ENCODE measurements at regions not wholly inside any gene's neighbourhood (a gene's known extent, or its start where the extent isn't known, plus 50 kb on each side); places are given as distances from the start of the nearest gene placed in this dataset.

DNA sequence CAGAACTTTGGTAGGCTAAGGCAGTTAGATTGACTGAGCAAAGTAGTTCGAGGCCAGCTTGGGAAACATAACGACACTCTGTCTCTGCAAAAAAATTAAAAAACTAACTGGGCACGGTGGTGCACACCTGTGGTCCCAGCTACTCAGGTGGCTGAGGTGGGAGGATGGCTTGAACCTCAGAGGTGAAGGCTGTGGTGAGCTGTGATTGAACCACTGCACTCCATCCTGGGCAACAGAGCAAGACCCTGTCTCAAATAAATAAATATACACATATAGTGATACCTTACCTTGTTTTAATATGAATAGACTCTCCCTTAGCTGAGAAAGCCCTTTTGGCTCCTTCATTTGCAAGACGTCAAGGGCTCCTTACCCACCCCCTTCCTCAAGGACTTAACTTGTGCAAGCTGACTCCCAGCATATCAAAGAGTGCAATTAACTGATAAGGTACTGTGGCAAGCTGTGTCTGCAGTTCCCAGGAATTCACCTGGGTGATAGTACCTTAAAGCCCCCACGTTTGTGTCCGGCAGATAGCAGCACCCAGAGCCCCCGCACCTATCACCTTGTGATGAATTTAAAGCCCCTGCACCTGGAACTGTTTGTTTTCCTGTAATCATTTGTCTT, 655.6 kb upstream of the GALNTL6 start:
- DNase-seq (ENCODE audit: low spot score): no peak

DNA sequence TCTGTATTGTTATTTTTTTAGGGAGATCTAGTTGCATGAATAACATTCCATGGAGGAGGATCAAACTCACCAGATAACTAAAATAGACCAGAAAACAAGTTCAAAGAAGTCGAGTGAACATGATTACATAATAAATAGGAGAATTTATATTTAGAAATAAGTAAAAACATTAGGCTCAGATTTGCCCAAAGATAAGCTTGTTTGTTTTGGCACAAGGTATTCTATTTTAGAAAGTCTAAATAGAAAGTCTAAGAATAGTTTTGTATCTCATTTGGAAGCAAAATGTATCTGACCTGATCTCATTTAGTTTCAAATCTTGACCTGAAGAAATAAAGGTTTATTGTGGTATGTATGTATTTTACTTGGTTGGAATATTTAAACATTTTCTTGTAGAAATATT, 670.6 kb upstream of the GALNTL6 start:
- DNase-seq (ENCODE audit: low spot score): no peak

DNA sequence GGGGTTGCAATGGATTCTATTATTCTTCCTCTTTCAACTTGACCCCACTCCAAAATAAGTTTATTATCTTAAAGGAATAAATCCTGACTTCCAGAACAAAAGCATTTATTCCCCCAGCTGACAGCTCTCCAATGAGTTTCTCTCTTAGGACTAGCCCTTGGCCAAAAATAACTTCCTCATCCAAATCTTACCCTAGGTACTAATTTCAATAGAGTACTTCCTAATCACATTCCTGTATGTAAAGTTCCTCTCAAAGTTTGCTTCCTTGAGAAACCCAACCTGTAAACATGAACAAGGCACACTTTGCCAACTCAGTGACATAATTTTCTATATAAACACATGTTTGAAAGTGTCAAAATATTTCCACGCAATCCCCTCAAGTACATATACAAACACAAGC, 671.2 kb upstream of the GALNTL6 start:
- no peak for DNase-seq (ENCODE audit: low spot score)

DNA sequence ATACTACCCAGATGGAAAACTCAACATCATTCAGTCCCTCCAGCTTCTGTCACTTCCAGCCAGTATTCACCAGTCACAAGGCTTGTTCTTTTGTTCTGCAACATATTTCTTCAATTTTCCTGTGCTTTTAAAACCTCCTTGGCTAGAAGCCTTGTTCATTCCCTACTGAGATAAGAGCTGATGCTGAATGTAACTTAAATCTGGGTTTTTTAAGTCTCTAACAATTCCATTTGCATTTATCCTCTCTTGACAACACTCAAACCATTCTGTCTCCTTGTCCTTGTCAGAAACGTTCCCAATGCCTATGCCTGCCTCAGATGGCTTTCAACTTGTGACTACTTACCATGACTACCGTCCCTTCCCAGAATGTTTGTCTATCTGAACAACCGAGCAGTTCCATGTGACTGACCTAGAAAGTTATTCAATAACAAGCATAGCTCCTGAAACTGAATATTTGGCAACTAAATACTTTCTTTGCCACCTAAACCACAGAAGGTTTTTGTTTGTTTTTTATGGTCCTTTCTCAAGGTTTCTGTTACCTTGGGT, 682.9 kb upstream of the GALNTL6 start:
- DNase-seq (ENCODE audit: low spot score): no peak

- no peak for DNase-seq (ENCODE audit: low spot score)
These were observed 695.1 kb upstream of the GALNTL6 start for GRCh38 chr4:171118091-171118490.

DNA sequence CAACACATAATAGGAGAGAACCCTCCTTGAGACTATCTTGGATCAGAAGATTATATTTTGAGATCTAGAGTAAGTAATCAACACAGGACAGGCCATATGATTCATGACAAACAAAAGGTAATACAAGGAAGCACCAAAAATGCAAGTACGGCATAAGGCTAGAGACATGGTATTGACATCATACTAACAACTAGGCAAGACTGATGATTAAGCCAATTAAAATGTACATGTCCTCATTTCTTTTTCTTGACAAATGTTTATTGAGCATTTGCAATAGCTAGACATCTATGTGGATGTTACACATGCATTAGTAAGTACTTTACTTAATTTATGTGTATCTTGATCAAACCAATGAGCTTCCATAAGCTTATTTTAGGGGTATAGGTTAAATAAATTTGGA, 695.7 kb upstream of the GALNTL6 start:
- no peak for DNase-seq (ENCODE audit: low spot score)

DNA sequence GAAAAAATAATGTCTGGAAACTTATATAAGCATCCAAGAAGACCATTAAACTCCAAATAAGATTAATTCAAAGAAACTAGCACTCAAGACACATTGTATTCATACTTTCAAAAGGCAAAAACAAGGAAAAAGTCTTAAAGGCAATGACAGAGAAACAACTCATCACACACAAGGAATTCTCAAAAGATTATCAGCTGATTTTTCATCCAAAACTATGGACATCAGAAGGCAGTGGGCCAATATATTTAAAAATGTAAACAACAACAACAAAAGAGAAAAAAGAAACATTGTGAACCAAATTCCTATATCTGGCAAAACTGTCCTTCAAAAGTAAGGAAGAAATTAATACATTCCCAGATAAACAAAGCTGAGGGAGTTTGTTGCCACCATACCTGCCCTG, 711.4 kb upstream of the GALNTL6 start:
- DNase-seq (ENCODE audit: low spot score): no peak

DNA sequence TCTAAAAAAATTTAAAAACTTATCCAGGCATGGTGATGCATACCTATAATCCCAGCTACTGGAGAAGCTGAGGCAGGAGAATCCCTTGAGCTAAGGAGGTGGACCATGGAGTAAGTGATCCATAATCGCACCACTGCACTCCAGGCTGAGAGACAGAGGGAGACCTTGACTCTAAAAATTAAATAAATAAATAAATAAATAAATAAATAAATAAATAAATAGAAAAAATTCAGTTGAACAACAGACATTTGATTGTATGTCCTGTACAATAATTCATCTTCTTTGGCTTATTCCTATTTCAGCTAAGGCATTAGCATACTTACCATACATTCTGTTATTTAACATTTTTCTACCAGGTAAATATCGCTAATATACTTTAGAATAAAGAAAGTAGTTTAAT, 726.1 kb upstream of the GALNTL6 start:
- DNase-seq (ENCODE audit: low spot score): no peak

DNA sequence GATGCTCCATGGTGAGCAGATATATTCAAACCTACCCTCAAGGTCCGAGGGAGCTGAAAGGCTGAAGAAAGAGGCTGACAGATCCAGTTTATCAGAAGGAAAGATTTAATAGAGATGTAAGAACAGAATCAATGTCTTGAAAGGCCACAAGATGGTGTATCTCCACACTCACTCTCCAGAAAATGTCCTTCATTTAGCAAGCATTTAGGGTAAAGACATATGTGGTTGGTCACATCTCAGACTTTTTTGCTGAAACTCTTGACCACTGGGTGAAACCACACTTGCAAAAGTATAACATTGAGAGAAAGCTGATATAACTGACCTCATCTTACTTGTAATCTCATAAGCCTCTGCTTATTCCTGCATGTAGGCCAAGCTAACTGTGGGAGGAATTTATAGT, 745.8 kb upstream of the GALNTL6 start:
- DNase-seq (ENCODE audit: low spot score): no peak

DNA sequence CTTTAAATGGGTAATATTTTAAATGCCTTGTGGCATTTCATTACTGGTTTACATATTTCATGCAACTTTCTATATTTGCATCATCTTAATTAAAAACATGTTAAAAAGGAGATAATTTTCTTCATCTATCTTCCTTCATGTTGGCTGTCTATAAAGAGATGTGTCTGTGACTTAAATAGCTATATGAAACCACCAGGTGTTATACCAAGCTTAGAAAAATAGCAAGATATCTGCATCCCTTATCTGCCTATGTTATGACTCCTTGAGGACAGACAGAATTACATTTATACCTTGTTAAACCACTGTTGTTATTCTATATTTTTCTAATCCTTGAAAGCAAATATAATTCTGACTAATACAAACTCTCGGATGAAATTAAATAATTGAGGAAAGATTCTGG, 763.8 kb upstream of the GALNTL6 start:
- DNase-seq (ENCODE audit: low spot score): no peak

GRCh38 chr4:171042989-171043524, 770.1 kb upstream of the GALNTL6 start:
- no peak for DNase-seq (ENCODE audit: low spot score)

DNA sequence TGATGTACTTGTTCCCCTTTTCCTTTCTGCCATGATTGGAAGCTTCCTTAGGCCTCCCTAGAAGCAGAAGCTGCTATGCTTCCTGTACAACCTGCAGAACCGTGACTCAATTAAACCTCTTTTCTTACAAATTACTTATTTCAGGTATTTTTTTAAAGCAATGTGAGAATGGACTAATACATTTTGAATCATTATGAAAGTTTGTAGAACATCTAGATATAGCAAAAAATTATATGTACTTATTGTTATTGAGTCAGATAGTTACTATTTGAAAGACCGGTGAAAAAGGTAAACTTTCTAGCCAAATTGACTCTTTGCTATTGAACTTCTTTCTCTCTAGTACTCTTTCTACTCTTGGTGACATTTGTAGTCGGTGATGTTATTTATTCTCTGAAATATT, 777.3 kb upstream of the GALNTL6 start:
- DNase-seq (ENCODE audit: low spot score): no peak

DNA sequence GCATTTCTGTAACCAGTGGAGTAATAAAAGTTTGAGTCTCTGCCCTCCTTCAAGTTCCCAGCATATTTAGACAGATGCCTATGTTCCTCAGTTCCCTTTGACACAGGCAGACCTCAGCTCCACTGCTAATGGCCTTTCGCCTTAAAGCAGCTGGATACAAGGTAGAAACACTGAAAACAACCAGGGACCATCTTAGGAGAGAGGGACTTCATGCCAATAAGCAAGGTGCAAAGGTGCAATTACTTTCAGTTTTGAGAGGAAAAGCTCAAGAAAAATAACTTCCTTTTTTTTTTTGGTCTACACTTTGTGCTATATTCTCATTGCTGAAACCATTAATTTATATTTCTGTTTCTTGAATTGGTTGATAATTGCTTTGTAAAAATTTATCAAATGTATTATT, 781.9 kb upstream of the GALNTL6 start:
- DNase-seq (ENCODE audit: low spot score): no peak

- no peak for DNase-seq (ENCODE audit: low spot score)
These were observed 787.4 kb upstream of the GALNTL6 start for GRCh38 chr4:171025776-171026175.

DNA sequence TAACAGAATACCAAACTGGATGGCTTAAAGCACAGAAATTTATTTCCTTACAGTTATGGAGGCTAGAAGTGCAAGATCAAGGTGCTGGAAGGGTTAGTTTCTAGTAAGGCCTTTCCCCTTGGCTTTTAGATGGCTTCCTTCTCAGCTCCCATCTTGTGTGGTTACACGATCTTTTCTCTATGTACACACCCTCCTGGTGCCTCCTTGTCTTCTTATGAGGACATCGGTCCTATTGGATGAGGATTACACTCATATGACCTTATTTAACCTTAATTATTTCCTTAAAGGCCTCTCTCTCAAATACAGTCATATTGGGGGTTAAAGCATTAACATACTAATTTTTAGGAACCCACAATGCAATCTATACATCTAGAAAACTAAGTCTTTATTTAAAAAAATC, 787.9 kb upstream of the GALNTL6 start:
- DNase-seq (ENCODE audit: low spot score): no peak

- no peak for DNase-seq (ENCODE audit: low spot score)
These were observed 788.4 kb upstream of the GALNTL6 start for GRCh38 chr4:171024720-171025303.

- DNase-seq (ENCODE audit: low spot score): no peak
These were observed 790.4 kb upstream of the GALNTL6 start for GRCh38 chr4:171022824-171023230.

- no peak for DNase-seq (ENCODE audit: low spot score)
These were observed 795.6 kb upstream of the GALNTL6 start for GRCh38 chr4:171017593-171017992.

DNA sequence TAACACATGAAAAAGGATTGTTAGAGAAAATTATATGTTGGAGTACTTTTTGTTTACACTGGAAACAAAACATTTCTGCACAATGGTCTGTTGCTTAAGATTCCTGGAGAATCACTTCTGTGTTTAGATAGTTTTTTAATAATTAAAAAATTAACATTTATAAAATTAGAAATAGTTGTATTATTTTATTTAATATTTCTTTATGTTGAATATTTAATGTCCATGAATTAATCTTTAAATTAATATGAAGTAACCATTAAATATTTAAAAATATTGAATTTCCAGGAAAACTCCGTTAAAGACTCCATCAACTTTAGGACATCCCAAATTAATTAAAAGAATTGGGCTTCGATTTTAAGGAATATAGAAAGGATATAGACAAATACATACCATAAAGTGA, 797.1 kb upstream of the GALNTL6 start:
- DNase-seq (ENCODE audit: low spot score): no peak

DNA sequence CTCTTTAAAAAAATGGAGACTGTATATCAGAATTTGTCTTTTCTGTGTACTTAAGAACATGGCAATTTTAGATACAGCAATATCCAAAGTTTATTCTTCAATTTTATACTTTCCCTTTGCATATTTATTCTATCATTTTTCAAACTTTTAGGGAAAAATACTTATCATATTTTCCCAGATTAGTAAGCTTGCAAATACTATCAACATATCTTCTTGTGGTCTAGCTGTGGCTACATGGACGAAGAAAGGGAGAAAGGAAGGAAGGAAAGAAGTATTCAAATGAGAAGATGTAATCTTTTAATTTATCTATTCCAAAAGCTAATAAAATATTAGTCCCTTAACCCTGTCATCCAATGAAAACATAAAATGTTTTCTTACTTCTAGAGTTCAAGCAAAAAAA, 797.8 kb upstream of the GALNTL6 start:
- DNase-seq (ENCODE audit: low spot score): no peak

DNA sequence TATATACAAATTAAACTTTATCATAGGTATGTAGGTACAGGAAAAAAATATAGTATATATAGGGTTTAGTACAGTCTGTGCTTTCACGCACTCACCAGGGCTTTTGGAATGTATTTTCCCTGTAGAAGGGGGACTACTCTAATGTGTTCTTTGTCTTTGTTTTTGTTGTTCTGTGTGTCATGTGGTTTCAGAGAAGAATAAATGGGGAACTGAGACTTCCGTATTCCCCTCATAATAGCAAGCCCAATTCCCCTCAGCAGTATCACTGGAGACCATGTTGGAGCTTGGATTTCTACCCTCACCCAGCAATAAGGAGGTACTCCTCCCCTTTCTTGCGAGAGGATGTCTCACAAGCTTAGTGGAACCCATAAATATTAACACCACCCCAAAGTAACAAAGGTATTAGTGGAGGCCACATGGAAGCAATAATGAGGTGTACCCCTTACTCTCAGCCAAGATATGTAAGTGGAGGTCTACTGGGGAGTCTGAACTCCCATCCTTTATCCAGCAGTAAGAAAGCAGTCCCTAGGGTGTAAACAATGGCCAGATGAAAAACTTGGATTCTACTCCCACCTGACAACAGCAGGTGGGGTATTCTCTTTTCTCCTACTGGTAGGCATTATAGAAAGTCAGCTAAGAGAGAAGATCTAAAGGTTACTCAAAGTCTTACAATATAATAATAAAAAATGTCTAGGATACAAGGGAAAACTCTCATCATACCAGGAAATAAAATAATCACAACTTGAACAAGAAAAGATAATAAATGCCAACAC, 805.4 kb upstream of the GALNTL6 start:
- DNase-seq (ENCODE audit: low spot score): no peak

DNA sequence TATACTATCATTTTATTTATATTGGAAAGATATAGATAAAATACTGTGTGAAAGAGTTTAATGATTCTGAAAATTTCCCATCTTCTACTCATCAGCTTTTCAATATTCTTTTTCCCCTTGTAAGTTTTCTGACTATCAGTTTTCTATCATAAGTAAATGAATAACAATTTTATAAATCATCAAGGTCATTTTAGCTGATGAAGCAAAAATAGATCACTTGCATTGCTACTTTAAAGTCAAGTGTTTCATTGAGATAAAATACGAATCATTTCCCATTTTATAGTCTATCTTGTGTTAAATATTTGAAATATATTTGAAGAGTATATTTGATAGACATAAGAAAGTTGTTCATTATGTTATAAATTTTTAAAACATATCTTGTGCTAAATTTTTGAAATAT, 811.0 kb upstream of the GALNTL6 start:
- no peak for DNase-seq (ENCODE audit: low spot score)

GRCh38 chr4:170990989-170991589, 822.1 kb upstream of the GALNTL6 start:
- DNase-seq (ENCODE audit: low spot score): peak; percentile 6
